Karpas-422 (cell line): ENCODE measurements at regions not wholly inside any gene's neighbourhood (a gene's known extent, or its start where the extent isn't known, plus 50 kb on each side); places are given as distances from the start of the nearest gene placed in this dataset.
"Not testable (repeated sequence)": the region's sequence is repeated elsewhere in the genome, so short reads cannot be mapped to it uniquely, and the experiment has no call there.

Source experiments
- DNase-seq: peaks from one replicate; pipeline ENCODE4 v3.0.0-alpha.2; 2015
- H2AFZ ChIP-seq: fragments of 200-600 bp; sonication (generic); 2 replicates; pipeline ENCODE4 v1.6.1; 2014; ENCODE audit warnings: antibody characterized with exemption, low read length, mixed read lengths
- H3K27ac ChIP-seq: fragments of 200-600 bp; sonication (generic); 2 replicates; pipeline ENCODE4 v1.5.1; 2014; ENCODE audit warnings: mild to moderate bottlenecking, low read length, moderate library complexity
- H3K27me3 ChIP-seq: fragments of 200-600 bp; sonication (generic); 2 replicates; pipeline ENCODE4 v1.6.1; 2014; ENCODE audit warnings: low read length, mixed read lengths
- H3K36me3 ChIP-seq: fragments of 200-600 bp; sonication (generic); 2 replicates; pipeline ENCODE4 v1.6.1; 2014; ENCODE audit warnings: low read length, mixed read lengths; ENCODE audit not compliant: insufficient read depth
- H3K4me1 ChIP-seq: fragments of 200-600 bp; sonication (generic); 2 replicates; pipeline ENCODE4 v1.6.1; 2014; ENCODE audit warnings: mild to moderate bottlenecking, low read length, mixed read lengths
- H3K4me2 ChIP-seq: fragments of 200-600 bp; sonication (generic); 2 replicates; pipeline ENCODE4 v1.6.1; 2014; ENCODE audit warnings: low read length, low read depth, mild to moderate bottlenecking; ENCODE audit not compliant: poor library complexity, severe bottlenecking
- H3K4me3 ChIP-seq: fragments of 200-600 bp; sonication (generic); 2 replicates; pipeline ENCODE4 v1.5.1; 2014; ENCODE audit warnings: mild to moderate bottlenecking, antibody characterized with exemption, low read length, mixed read lengths
- H3K79me2 ChIP-seq: fragments of 200-600 bp; sonication (generic); 2 replicates; pipeline ENCODE4 v1.6.1; 2014; ENCODE audit warnings: mild to moderate bottlenecking, low read length, mixed read lengths
- H3K9ac ChIP-seq: fragments of 200-600 bp; sonication (generic); 2 replicates; pipeline ENCODE4 v1.6.0; 2014; ENCODE audit warnings: low read length
- H3K9me2 ChIP-seq: fragments of 200-600 bp; sonication (generic), shearing (Covaris generic); replicated peaks from 2 replicates; pipeline ENCODE4 v1.6.0; 2014; ENCODE audit warnings: mild to moderate bottlenecking, low read length, moderate library complexity; ENCODE audit not compliant: insufficient read depth
- H3K9me3 ChIP-seq: fragments of 300-700, 200-600 bp; sonication (generic); 2 replicates; pipeline ENCODE4 v1.6.1; 2014; ENCODE audit warnings: low read length, mixed read lengths
- H4K20me1 ChIP-seq: fragments of 200-600 bp; sonication (generic); 2 replicates; pipeline ENCODE4 v1.6.1; 2014; ENCODE audit warnings: mild to moderate bottlenecking, antibody characterized with exemption, low read length, low read depth; ENCODE audit not compliant: insufficient read depth

- not testable (repeated sequence) for H3K36me3 ChIP-seq, H4K20me1 ChIP-seq, H3K27me3 ChIP-seq, DNase-seq, H3K4me2 ChIP-seq, H3K9me3 ChIP-seq, H3K4me1 ChIP-seq, H3K27ac ChIP-seq, H3K4me3 ChIP-seq, H3K9me2 ChIP-seq, H3K9ac ChIP-seq, H3K79me2 ChIP-seq, H2AFZ ChIP-seq
Observed at GRCh38 chr4:118475901-118476300, 123.1 kb upstream of the PRSS12 start.

GRCh38 chr4:118477826-118478225 lies 125.0 kb upstream of the PRSS12 start:
- DNase-seq, H3K9me3 ChIP-seq, H3K27ac ChIP-seq, H3K9ac ChIP-seq, H3K36me3 ChIP-seq, H3K79me2 ChIP-seq, H3K4me2 ChIP-seq, H3K27me3 ChIP-seq, H2AFZ ChIP-seq, H3K4me1 ChIP-seq, H4K20me1 ChIP-seq, H3K4me3 ChIP-seq, H3K9me2 ChIP-seq: not testable (repeated sequence)

- H2AFZ ChIP-seq, H3K27ac ChIP-seq, H4K20me1 ChIP-seq, H3K4me2 ChIP-seq, DNase-seq, H3K27me3 ChIP-seq, H3K9me3 ChIP-seq, H3K9ac ChIP-seq, H3K4me3 ChIP-seq, H3K4me1 ChIP-seq, H3K36me3 ChIP-seq, H3K9me2 ChIP-seq, H3K79me2 ChIP-seq: not testable (repeated sequence)
Observed at GRCh38 chr4:118485801-118486314, 133.1 kb upstream of the PRSS12 start.

GRCh38 chr4:118492963-118493362 lies 140.2 kb upstream of the PRSS12 start:
- H3K9me2 ChIP-seq, H3K4me3 ChIP-seq, H3K36me3 ChIP-seq, DNase-seq, H2AFZ ChIP-seq, H3K79me2 ChIP-seq, H3K9me3 ChIP-seq, H4K20me1 ChIP-seq, H3K4me2 ChIP-seq, H3K27me3 ChIP-seq, H3K9ac ChIP-seq, H3K27ac ChIP-seq, H3K4me1 ChIP-seq: not testable (repeated sequence)

GRCh38 chr4:118494437-118494836 lies 141.6 kb upstream of the PRSS12 start:
- not testable (repeated sequence) for H4K20me1 ChIP-seq, H3K27ac ChIP-seq, H3K4me1 ChIP-seq, H3K9me2 ChIP-seq, H2AFZ ChIP-seq, H3K4me2 ChIP-seq, H3K4me3 ChIP-seq, H3K9me3 ChIP-seq, H3K79me2 ChIP-seq, H3K36me3 ChIP-seq, DNase-seq, H3K27me3 ChIP-seq, H3K9ac ChIP-seq

GRCh38 chr4:118502967-118503366 lies 150.2 kb upstream of the PRSS12 start:
- DNase-seq, H3K4me3 ChIP-seq, H3K4me2 ChIP-seq, H3K36me3 ChIP-seq, H3K9me2 ChIP-seq, H3K79me2 ChIP-seq, H4K20me1 ChIP-seq, H3K27ac ChIP-seq, H3K9ac ChIP-seq, H3K9me3 ChIP-seq, H3K27me3 ChIP-seq, H3K4me1 ChIP-seq, H2AFZ ChIP-seq: not testable (repeated sequence)

- not testable (repeated sequence) for H2AFZ ChIP-seq, H3K9me2 ChIP-seq
Observed at GRCh38 chr4:118504927-118505326, 152.1 kb upstream of the PRSS12 start.

GRCh38 chr4:118505491-118505890 lies 152.7 kb upstream of the PRSS12 start:
- H3K4me3 ChIP-seq, DNase-seq, H3K4me2 ChIP-seq, H3K27ac ChIP-seq, H4K20me1 ChIP-seq, H3K9ac ChIP-seq, H3K4me1 ChIP-seq, H3K36me3 ChIP-seq, H3K27me3 ChIP-seq, H3K79me2 ChIP-seq, H3K9me3 ChIP-seq, H3K9me2 ChIP-seq, H2AFZ ChIP-seq: not testable (repeated sequence)

More at GRCh38 chr4:118504927-118505326, 152.1 kb upstream of the PRSS12 start:
- not testable (repeated sequence) for H4K20me1 ChIP-seq, H3K79me2 ChIP-seq, H3K4me2 ChIP-seq, H3K4me3 ChIP-seq, H3K36me3 ChIP-seq, H3K9ac ChIP-seq, H3K9me3 ChIP-seq, DNase-seq, H3K4me1 ChIP-seq, H3K27me3 ChIP-seq, H3K27ac ChIP-seq

GRCh38 chr4:118512870-118513269 lies 160.1 kb upstream of the PRSS12 start:
- H4K20me1 ChIP-seq, H2AFZ ChIP-seq, H3K9ac ChIP-seq, H3K9me3 ChIP-seq, DNase-seq, H3K27ac ChIP-seq, H3K9me2 ChIP-seq, H3K79me2 ChIP-seq, H3K4me3 ChIP-seq, H3K36me3 ChIP-seq, H3K4me2 ChIP-seq, H3K4me1 ChIP-seq, H3K27me3 ChIP-seq: not testable (repeated sequence)
